HG02623 (cell line): ENCODE measurements at regions not wholly inside any gene's neighbourhood (a gene's known extent, or its start where the extent isn't known, plus 50 kb on each side); places are given as distances from the start of the nearest gene placed in this dataset.
"Not testable (repeated sequence)": the region's sequence is repeated elsewhere in the genome, so short reads cannot be mapped to it uniquely, and the experiment has no call there.

Experiments used
- ATAC-seq: cut with Tn5 transposase; IDR thresholded peaks from one replicate; pipeline ENCODE4 v1.9.1; 2021; ENCODE audit warnings: moderate library complexity; ENCODE audit not compliant: unreplicated experiment

DNA sequence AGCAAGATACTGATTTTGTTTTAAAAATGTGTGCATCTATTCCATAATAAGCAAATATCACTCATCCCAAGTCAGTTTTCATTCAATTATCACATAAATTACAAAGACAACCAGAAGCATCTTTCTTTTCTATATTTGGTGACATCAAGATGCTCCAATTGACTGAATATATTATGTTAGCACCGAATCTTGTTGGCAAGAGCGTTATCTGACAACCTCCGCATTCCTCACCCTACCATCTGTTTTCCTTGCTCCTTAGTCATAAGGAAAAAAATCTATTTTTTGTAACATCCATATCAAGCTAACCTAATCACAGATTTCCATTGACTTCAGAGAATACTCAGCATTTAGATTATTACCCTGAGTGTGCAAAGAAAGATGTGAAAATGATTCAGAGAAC lies 212.2 kb upstream of the KYNU start:
- ATAC-seq, result no peak

DNA sequence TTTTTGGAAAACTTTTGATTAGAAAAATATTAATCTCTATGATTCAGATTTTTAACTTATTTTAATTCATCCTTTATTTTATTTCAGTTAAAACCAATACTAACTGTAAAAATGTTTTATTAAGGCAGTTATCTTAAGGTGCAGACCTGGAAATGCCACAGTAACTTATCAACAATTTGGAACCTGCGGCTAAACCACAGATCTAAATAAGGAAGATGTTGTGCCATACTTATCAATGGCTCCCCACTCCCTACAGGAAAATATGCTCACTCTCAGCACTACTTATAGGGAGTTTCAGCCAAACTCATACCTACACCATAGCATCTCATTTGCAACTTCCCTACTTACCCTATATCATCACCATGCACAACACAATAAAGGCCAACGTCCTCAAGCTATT lies 226.9 kb upstream of the KYNU start:
- ATAC-seq, result no peak

DNA sequence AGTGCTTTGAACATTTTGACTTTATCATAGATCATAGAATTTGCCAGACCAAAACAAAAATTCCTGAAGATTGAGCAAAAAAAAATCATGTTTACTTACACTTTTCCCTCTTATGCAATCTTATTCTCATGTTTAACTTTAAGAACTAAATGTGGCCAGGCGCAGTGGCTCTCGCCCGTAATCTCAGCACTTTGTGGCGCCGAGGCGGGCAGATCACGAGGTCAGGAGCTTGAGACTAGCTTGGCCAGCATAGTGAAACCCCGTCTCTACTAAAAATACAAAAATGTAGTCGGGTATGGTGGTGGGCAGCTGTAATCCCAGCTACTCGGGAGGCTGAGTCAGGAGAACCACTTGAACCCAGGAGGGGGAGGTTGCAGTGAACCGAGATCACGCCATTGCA lies 227.9 kb upstream of the KYNU start:
- no peak for ATAC-seq

DNA sequence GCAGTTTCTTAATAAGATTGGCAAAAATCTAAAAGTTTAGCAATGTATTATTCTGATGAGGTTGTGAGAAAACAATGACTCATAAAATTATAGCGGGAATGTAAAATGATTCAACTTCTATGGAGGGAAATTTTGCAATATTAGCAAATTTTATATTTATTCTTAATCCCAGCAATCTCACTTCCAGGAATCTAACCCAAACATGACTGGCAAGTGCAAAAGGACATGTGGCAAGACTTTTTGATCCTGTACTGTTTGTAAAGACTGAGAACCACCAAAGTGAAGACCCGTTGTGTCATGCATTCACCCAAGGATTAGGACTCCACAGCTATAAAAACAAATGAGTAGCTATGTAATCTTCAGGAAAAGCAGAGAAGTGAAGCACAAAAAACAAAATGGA lies 234.8 kb upstream of the KYNU start:
- ATAC-seq, result no peak

DNA sequence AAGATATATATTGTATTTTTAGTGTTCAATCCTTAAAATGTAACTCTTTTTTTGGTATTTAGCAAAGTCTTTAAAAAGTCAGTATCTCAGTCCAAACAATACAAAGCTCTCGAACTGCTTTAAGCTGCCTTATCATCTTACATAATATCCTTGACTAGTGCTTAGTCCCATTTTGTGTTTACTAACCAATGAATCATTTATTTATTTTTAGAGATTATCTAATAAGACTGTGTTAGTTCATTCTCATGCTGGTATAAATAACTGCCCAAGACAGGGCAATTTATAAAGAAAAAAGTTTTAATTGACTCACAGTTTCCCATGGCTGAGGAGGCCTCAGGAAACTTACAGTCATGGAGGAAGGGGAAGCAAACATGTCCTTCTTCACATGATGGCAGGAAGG lies 248.3 kb upstream of the KYNU start:
- no peak for ATAC-seq

DNA sequence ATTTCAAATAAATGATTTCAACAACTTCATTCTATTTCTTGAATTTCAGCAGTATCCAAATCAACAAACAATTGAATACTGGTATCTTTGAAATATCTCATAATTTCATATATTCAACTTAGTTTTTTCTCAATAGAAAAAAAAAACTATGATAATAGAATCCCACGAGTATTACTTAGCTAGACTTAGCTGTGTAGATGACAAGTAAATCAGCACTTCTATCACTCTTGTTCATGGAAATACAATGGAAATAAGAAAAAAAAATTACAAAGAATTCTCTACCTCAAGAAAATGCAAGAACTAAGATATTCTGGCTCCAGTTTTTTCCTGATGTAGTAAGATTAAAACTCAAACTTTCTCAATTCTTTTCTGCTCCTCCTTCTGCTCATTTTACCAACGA lies 256.2 kb upstream of the KYNU start:
- ATAC-seq, result no peak

DNA sequence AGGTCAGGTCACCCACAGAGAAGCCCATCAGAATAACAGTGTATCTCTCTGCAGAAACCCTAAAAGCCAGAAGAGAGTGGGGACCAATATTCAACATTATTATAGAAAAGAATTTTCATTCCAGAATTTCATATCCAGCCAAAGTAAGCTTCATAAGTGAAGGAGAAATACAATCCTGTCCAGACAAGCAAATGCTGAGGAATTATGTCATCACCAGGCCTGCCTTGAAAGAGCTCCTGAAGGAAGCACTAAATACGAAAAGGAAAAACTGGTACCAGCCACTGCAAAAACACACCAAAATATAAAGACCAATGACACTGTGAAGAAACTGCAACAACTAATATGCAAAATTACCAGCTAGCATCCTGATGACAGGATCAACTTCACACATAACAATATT lies 260.0 kb upstream of the KYNU start:
- no peak for ATAC-seq

DNA sequence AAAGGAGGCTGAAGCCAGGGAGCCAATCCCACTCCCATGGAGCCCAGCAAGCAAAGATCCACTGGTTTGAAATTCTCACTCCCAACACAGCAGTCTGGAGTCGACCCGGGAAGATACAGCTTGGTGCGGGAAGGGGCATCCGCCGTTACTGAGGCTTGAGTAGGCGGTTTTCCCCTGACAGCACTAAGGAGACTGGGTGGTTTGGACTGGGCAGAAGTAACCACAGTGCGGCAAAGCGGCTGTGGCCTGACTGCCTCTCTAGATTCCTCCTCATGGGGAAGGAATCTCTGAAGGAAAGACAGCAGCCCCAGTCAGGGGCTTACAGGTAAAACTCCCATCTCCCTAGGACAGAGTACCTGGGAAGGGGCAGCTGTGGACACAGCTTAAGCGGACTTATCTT lies 261.6 kb upstream of the KYNU start:
- no peak for ATAC-seq

DNA sequence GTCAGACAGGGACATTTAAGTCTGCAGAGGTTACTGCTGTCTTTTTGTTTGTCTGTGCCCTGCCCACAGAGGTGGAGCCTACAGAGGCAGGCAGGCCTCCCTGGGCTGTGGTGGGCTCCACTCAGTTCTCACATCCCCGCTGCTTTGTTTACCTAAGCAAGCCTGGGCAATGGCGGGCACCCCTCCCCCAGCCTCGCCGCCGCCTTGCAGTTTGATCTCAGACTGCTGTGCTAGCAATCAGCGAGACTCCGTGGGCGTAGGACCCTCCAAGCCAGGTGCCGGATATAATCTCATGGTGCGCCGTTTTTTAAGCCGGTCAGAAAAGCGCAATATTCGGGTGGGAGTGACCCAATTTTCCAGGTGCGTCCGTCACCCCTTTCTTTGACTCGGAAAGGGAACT lies 264.3 kb upstream of the KYNU start:
- not testable (repeated sequence) for ATAC-seq

DNA sequence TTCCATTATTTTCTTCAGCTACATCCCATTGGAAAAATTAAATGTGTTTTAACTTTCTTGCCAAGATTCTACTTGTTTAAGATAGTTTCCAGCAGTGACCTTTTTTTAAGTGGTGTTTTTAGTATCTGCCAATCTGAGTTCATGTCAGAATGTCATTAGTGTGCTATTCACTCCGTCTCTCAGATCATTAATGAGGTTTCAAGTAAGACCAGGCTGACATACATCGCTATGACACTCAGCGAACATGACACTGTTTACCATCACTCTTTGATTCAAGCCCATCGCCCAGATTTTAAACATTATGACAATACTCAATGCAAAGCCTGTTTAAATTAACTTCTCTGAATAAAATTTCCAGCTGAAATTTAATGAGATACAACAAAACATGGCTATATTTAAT lies 272.0 kb upstream of the KYNU start:
- no peak for ATAC-seq

DNA sequence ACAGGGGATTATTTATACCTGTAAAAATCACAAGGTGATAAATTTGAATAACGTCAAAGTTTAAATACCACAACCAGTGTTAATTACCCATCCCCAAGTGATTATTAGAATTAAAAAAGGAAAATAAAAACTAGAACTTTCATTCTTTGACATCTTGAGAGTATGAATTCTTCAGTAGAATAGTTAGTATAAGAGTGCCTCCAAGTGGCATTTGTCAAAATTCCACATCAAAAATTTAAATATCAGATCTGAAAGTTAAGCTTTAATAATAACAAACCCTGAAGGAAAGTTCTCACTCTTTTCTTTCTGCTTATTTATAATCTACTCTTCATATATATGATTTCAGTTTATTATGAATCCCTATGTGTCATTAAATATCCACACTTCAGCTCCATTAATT lies 273.7 kb upstream of the KYNU start:
- no peak for ATAC-seq

DNA sequence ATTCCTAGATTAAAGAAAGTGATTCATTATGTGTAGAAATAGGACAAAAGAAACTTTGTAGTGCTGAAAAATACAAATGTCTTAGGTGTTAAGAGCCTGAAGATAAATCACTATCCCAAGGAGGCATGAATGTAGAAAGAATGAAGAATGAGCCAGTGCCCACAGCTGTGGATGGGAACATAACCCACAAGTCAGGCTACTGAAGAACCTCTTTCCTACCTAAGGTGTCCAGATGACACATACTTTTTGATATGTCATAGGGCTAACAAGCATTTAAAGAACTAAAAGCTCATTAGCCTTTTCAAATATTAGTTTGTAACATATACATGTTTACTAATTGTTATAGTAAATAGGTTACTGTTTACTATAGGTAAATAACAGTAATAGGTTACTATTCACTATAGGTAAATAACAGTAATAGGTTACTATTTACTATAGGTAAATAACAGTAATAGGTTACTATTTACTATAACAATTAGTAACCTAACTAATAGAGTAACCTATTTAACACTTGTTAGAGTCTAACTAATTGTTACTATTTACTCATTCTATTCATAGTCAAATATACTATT lies 275.0 kb upstream of the KYNU start:
- no peak for ATAC-seq

DNA sequence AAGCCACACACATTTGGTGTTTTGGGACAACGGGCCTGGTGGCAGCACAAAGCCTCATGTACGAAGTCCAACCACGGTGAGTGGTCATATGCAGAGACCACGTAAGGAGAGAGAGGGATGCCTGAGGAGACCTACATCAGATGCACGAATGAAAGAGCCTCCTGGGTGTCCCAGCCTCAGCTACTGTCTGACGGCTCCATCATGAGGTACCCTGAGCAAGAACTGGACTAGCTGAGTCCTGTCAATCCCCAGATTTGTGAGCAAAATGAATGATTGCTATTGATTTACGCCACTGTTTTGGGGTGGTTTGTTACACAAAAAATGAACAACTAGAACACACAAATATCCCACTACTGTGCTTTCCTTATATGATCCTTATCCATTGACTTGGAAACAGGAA lies 275.7 kb upstream of the KYNU start:
- ATAC-seq, result no peak

DNA sequence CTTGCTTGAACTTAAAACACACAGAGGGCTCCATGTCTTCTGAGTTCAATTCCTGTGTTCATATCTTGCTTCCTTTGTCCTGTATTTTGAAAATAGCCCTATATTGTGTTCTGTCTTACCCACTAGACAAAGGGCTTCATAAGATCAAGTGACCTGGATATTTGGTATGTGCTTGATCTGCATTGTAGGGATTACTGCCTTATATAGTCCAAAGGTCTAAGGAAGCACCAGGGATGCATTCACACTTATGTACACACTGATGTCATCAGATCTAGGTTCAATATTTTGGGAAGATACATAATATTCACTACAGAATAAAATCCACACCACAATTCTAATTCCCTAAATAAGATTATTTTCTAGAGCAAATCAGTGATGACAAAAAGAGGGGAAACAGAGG lies 278.0 kb upstream of the KYNU start:
- no peak for ATAC-seq

DNA sequence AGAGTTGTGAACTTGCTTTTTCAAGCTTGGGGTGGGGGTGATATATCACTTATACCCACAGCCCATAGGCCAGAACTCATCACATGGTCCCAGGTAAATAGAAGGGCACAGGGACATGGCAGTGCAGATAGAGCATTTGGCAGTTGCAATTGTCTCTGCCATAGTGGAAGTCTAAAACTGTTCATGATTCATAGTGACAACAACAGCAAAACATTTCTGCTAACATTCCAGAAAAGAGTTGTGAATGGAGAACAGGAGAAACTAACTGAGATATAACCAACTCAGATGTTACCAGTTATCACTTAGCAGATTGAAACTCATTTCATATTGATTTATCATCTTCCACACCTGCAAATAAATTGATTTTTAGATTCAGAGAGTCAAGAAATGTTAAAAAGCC lies 278.6 kb upstream of the KYNU start:
- ATAC-seq, result no peak

DNA sequence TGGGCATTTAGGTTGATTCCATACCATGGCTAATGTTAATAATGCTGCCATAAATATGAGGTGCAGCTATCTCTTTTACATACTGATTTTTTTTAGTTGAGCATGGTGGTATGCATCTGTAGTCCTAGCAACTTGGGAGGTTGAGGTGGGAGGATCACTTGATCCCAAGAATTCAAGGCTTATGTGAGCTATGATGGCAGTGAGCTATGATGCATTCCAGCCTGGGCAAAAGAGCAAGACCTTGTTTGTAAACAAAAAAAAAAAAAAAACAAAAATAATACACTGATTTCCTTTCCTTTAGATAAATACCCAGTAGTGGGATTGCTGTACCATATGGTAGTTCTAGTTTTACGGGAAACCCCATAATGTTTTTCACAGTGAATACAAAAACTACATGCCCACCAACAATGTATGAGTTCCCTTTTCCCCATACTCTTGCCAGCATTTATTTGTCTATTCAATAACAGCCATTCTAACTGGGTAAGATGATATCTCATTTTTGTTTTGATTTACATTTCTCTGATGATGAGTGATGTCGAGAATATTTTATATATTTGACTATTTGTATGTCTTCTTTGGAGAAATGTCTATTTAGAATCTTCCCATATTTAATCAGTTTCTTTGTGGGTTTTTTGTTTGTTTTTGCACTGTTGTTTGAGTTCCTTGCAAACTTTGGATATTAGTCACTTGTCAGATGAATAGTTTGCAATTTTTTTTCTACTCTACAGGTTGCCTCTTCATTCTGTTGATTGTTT lies 281.0 kb upstream of the KYNU start:
- no peak for ATAC-seq

DNA sequence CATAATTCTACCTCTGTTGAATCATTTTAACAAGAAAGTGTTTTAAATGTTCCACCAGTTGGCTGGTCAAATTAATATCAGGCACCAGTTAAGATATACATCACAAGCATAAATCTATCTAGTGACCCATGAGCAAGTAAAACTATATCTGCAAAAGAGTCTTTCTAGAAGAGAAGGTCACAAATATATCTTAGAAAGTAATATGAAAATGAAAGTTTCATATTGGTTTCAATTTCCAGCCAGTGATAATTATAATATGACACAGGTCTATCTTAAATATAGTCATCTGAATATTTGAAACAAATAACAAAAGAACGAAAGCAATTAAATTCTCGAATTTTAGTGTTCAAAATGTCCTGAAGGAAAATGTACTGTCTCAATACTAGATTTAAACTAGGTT lies 282.5 kb upstream of the KYNU start:
- no peak for ATAC-seq

DNA sequence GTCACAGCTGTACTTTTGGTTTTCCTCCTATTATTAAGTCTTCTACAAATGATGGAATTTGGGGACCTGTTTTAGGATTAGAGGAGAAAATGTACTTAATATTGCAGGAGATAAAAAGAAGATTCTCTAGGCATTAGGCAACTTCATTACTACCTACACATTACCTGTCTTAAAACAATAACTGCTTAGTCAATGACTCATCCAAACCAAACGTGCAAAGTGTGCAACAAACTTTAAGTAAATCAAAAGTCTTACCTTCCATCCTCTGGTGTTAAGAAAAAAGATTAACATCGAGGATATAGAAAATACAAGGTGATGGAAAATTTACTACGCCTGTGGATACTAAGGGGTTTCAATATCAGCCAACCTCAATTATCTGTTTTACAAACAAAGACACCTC lies 285.3 kb upstream of the KYNU start:
- ATAC-seq, result no peak

DNA sequence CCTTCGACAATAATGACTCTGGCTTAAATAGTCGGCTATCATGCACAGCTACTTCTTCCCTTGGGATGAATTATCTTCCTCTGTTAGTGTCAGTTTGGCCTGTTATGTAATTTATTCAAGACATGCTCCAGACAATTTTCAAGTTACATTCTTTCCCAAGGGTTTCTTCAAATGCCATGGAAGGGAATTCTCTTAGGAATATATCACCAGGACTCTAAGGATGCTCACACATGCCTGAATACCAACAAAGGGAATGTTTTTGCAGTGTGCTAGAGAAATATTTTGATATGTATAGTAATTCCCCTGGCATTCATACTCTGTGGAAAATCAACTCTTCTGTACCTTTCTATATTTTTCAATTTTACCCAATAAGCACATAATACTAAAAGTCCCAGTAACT lies 286.0 kb upstream of the KYNU start:
- ATAC-seq, result no peak

DNA sequence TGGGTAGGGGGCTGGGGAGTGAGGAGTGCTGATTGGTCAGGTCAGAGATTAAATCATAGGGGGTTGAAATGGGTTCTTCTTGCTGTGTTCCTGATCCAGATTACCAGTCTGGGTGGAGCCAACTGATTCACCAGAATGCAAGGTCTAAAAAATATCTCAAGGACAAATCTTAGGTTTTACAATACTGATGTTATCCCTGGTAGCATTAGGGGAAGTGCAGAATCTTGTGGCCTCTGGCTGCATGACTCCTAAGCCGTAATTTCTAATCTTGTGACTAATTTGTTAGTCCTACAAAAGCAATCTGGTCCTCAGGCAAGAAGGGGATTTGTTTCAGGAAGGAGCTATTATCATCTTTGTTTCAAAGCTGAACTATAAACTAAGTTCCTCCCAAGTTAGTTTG lies 289.2 kb upstream of the KYNU start:
- no peak for ATAC-seq

DNA sequence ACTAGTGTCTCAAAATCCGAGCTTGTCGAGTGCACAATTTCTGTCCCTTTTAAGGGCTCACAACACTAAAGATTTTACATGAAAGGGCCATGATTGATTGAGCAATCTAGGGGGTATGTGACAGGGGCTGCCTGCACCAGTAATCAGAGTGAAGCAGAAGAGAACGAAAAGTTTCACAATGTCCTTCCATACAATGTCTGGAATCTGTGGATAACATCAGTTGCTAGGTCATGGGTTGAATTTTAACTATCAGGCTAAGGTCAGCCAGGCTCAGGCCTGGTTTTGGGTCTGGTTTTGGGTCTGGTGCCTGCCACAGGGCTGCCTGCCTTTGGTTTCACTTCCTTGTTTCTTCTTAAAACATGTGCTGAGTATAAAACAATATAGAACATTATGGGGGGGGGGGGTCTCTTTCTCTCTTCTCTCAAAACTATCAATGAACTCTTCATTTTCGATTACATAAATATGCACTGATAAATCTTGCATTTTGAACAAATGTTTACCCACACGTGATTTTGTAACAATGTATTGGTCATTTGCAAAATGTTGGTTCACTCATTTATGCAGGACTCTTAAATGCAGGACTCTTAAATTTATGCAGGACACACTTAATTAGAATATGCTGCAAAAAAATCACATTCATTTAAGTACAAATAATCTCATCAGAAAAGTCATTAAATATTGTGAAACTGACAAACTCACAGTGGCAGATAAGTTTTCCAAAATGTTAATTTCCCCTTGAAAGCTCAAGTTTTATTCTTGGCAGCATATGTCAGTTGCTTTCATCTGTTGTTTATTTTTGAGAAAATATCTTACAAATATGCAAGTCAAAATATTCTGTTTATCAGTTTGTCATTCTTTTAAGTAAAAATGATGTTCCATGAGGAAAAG lies 290.5 kb upstream of the KYNU start:
- no peak for ATAC-seq

DNA sequence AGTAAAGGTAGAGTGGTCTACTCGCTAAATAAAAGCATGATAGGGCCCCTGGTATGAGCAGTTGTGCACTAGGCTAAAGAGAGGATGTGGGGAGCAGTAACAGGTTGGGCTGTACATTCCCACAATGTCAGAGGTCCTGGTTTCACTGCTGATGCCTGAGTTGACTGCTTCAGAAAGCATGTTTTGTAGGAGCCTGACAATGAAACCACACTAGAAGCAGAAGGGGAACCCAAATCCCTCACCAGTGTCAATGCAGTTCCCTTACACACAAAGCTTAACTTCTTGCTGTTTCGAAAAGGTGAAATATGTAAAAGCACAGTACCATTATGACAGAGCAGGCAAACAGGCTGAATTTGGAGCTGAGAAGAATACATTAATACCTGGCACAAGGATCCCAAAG lies 291.7 kb upstream of the KYNU start:
- peak; percentile 78 for ATAC-seq
